Karpas-422 (cell line): ENCODE measurements at regions not wholly inside any gene's neighbourhood (a gene's known extent, or its start where the extent isn't known, plus 50 kb on each side); places are given as distances from the start of the nearest gene placed in this dataset.
"Not testable (repeated sequence)": the region's sequence is repeated elsewhere in the genome, so short reads cannot be mapped to it uniquely, and the experiment has no call there.

ENCODE experiments used
- DNase-seq: peaks from one replicate; pipeline ENCODE4 v3.0.0-alpha.2; 2015
- H2AFZ ChIP-seq: fragments of 200-600 bp; sonication (generic); 2 replicates; pipeline ENCODE4 v1.6.1; 2014; ENCODE audit warnings: antibody characterized with exemption, low read length, mixed read lengths
- H3K27ac ChIP-seq: fragments of 200-600 bp; sonication (generic); 2 replicates; pipeline ENCODE4 v1.5.1; 2014; ENCODE audit warnings: mild to moderate bottlenecking, low read length, moderate library complexity
- H3K27me3 ChIP-seq: fragments of 200-600 bp; sonication (generic); 2 replicates; pipeline ENCODE4 v1.6.1; 2014; ENCODE audit warnings: low read length, mixed read lengths
- H3K36me3 ChIP-seq: fragments of 200-600 bp; sonication (generic); 2 replicates; pipeline ENCODE4 v1.6.1; 2014; ENCODE audit warnings: low read length, mixed read lengths; ENCODE audit not compliant: insufficient read depth
- H3K4me1 ChIP-seq: fragments of 200-600 bp; sonication (generic); 2 replicates; pipeline ENCODE4 v1.6.1; 2014; ENCODE audit warnings: mild to moderate bottlenecking, low read length, mixed read lengths
- H3K4me2 ChIP-seq: fragments of 200-600 bp; sonication (generic); 2 replicates; pipeline ENCODE4 v1.6.1; 2014; ENCODE audit warnings: low read length, low read depth, mild to moderate bottlenecking; ENCODE audit not compliant: poor library complexity, severe bottlenecking
- H3K4me3 ChIP-seq: fragments of 200-600 bp; sonication (generic); 2 replicates; pipeline ENCODE4 v1.5.1; 2014; ENCODE audit warnings: mild to moderate bottlenecking, antibody characterized with exemption, low read length, mixed read lengths
- H3K79me2 ChIP-seq: fragments of 200-600 bp; sonication (generic); 2 replicates; pipeline ENCODE4 v1.6.1; 2014; ENCODE audit warnings: mild to moderate bottlenecking, low read length, mixed read lengths
- H3K9ac ChIP-seq: fragments of 200-600 bp; sonication (generic); 2 replicates; pipeline ENCODE4 v1.6.0; 2014; ENCODE audit warnings: low read length
- H3K9me2 ChIP-seq: fragments of 200-600 bp; sonication (generic), shearing (Covaris generic); replicated peaks from 2 replicates; pipeline ENCODE4 v1.6.0; 2014; ENCODE audit warnings: mild to moderate bottlenecking, low read length, moderate library complexity; ENCODE audit not compliant: insufficient read depth
- H3K9me3 ChIP-seq: fragments of 300-700, 200-600 bp; sonication (generic); 2 replicates; pipeline ENCODE4 v1.6.1; 2014; ENCODE audit warnings: low read length, mixed read lengths
- H4K20me1 ChIP-seq: fragments of 200-600 bp; sonication (generic); 2 replicates; pipeline ENCODE4 v1.6.1; 2014; ENCODE audit warnings: mild to moderate bottlenecking, antibody characterized with exemption, low read length, low read depth; ENCODE audit not compliant: insufficient read depth

DNA sequence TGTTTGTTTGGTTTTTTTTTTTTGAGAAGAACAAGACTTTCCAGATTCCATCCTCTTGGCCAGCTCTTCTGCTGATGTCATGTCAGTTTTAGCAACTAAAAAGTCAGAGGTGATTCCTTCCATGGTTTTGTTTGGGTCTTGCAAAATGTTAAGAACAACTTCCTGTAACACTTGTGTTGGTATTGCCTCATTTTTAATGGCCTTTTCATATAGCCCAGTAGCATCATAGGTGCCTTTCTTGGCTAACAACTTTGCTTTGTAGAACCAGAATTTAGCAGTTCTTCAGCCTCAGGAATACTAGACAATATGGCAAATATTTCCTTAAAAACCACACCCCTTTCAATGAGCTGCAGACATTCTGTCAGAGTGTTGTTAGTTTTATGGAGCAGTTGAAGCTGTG, 99.5 kb upstream of the SIRPG start:
- Histone ChIP-seq H3K9me2 (no peaks in the 10 kb centered on the region), H2AFZ (no peak overlapping the region), H3K79me2 (no peaks in the 10 kb centered on the region), H3K27me3 (no peaks in the 10 kb centered on the region), H3K27ac (no peak overlapping the region), H3K4me1 (peaks cover 11% of the 10 kb centered on the region), H3K9me3 (no peaks in the 10 kb centered on the region), H4K20me1 (no peaks in the 10 kb centered on the region), H3K36me3 (no peaks in the 10 kb centered on the region), H3K4me2 (no peak overlapping the region), H3K9ac (no peak overlapping the region), H3K4me3 (no peak overlapping the region)
- no peak for DNase-seq

DNA sequence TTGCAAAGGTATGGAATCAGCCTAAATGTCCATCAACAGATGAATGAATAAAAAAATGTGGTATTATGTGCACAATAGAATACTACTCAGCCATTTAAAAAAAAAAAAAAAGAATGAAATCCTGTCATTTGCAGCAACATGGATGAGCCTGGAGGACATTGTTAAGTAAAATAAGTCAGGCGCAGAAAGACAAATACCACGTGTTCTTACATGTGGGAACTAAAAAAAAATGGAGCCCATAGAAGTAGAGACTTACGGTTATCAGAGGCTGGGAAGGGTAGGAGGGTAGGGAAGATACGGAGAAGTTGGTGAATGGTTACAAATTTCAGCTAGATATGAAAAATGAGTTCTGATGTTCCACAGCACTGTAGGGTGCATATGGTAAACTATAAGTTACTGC, 97.2 kb upstream of the SIRPG start:
- Histone ChIP-seq H3K4me3 (no peak overlapping the region), H3K4me2 (no peak overlapping the region), H3K9me3 (no peaks in the 10 kb centered on the region), H4K20me1 (no peaks in the 10 kb centered on the region), H3K9ac (no peak overlapping the region), H2AFZ (no peak overlapping the region), H3K27ac (no peak overlapping the region), H3K79me2 (no peaks in the 10 kb centered on the region), H3K4me1 (peaks cover 11% of the 10 kb centered on the region), H3K9me2 (no peaks in the 10 kb centered on the region), H3K36me3 (no peaks in the 10 kb centered on the region), H3K27me3 (no peaks in the 10 kb centered on the region)
- no peak for DNase-seq

GRCh38 chr20:1754306-1754705, 96.7 kb upstream of the SIRPG start:
- Histone ChIP-seq H3K4me3 (no peak overlapping the region), H3K9me2 (no peaks in the 10 kb centered on the region), H3K4me1 (peaks cover 11% of the 10 kb centered on the region), H3K9me3 (no peaks in the 10 kb centered on the region), H3K9ac (no peak overlapping the region), H3K27me3 (no peaks in the 10 kb centered on the region), H3K4me2 (peak overlapping the region; percentile 2), H3K36me3 (no peaks in the 10 kb centered on the region), H4K20me1 (no peaks in the 10 kb centered on the region), H3K79me2 (no peaks in the 10 kb centered on the region), H3K27ac (no peak overlapping the region), H2AFZ (no peak overlapping the region)
- DNase-seq: peak; percentile 46

DNA sequence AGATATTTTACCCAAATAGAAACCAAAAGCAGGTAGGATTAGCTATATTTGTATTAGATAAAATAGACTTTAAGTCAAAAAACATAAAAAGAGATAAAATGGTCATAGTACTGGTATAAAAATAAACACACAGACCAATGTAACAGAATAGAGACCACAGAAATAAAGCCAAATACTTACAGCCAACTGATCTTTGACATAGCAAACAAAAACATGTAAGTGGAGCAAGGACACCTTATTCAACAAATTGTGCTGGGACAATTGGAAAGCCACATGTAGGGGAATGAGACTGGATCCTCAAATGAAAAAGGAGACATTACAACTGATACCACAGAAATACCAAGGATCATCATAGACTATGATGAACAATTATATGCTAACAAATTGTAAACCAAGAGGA, 94.5 kb upstream of the SIRPG start:
- Histone ChIP-seq H3K27me3 (no peaks in the 10 kb centered on the region), H3K9me2 (no peaks in the 10 kb centered on the region), H3K9me3 (no peaks in the 10 kb centered on the region), H3K4me3 (no peak overlapping the region), H4K20me1 (no peaks in the 10 kb centered on the region), H3K4me1 (peaks cover 11% of the 10 kb centered on the region), H3K27ac (no peak overlapping the region), H3K4me2 (no peak overlapping the region), H3K9ac (no peak overlapping the region), H2AFZ (no peak overlapping the region), H3K36me3 (no peaks in the 10 kb centered on the region), H3K79me2 (no peaks in the 10 kb centered on the region)
- DNase-seq: no peak

DNA sequence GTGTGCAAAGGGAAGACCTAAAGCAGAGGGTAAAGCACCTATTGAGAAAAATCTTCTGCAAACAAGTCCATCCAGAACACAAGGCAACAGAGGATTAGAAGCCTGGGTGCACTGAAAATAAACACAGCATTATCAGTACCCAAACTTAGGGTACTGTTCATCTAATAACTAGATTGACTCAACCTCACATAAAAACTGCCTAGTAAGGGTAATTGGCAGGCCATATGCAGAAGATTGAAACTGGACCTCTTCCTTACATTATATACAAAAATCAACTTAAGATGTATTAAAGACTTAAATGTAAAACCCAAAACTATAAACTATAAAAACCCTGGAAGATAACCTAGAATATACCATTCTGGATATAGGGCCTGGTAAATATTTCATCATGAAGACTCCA, 91.2 kb upstream of the SIRPG start:
- H3K27ac ChIP-seq: no peak overlapping the region
- no peaks in the 10 kb centered on the region for H4K20me1 ChIP-seq
- H3K9ac ChIP-seq: no peak overlapping the region
- H3K36me3 ChIP-seq: no peaks in the 10 kb centered on the region
- no peak overlapping the region for H3K4me3 ChIP-seq
- no peak for DNase-seq
- no peaks in the 10 kb centered on the region for H3K79me2 ChIP-seq
- H3K27me3 ChIP-seq: no peaks in the 10 kb centered on the region
- H3K4me1 ChIP-seq: peaks cover 1% of the 10 kb centered on the region
- H3K9me2 ChIP-seq: no peaks in the 10 kb centered on the region
- no peaks in the 10 kb centered on the region for H3K9me3 ChIP-seq
- H3K4me2 ChIP-seq: no peak overlapping the region
- H2AFZ ChIP-seq: no peak overlapping the region

DNA sequence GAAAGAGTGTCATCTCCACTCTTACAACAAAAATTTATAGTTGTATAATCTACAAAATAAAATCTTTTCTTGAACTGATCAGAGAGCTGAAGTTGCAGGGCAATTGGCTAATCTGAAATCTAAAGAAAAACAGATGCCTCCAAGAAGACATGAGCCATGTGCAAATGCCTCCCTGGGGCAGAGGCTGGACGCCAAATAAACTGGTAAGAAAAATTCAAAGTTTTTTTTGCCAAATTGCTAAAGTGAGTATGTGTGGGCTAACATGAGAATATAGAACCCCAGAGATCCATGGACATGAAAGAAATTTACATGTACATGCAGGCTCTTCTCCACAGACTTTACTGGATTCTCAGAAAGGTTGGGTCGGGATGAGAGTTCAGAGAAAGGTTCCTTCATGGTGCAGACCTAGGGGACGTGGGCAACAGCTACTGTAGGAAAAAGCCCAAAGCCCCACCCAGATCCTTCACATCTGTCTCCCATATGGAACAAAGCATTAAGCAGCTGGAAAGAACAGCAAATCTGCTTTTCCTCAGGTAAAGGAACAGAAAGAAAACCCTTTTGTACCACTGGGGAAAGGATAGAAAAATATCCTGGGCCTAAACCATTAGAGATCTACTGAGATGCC, 90.5 kb upstream of the SIRPG start:
- no peak overlapping the region for H2AFZ ChIP-seq
- no peaks in the 10 kb centered on the region for H3K9me3 ChIP-seq
- H3K27me3 ChIP-seq: no peaks in the 10 kb centered on the region
- no peaks in the 10 kb centered on the region for H3K36me3 ChIP-seq
- H3K4me2 ChIP-seq: no peak overlapping the region
- no peak overlapping the region for H3K4me3 ChIP-seq
- H3K9ac ChIP-seq: no peak overlapping the region
- no peak for DNase-seq
- no peaks in the 10 kb centered on the region for H3K79me2 ChIP-seq
- no peak overlapping the region for H3K27ac ChIP-seq
- H4K20me1 ChIP-seq: no peaks in the 10 kb centered on the region
- H3K4me1 ChIP-seq: no peaks in the 10 kb centered on the region
- no peaks in the 10 kb centered on the region for H3K9me2 ChIP-seq

- not testable (repeated sequence) for H2AFZ ChIP-seq, H3K27ac ChIP-seq, H3K9me3 ChIP-seq, H3K9ac ChIP-seq, H3K36me3 ChIP-seq, H3K9me2 ChIP-seq, H3K4me1 ChIP-seq, H4K20me1 ChIP-seq, H3K27me3 ChIP-seq, H3K4me2 ChIP-seq, DNase-seq, H3K4me3 ChIP-seq, H3K79me2 ChIP-seq
Observed at GRCh38 chr20:1742049-1742434, 84.5 kb upstream of the SIRPG start.

DNA sequence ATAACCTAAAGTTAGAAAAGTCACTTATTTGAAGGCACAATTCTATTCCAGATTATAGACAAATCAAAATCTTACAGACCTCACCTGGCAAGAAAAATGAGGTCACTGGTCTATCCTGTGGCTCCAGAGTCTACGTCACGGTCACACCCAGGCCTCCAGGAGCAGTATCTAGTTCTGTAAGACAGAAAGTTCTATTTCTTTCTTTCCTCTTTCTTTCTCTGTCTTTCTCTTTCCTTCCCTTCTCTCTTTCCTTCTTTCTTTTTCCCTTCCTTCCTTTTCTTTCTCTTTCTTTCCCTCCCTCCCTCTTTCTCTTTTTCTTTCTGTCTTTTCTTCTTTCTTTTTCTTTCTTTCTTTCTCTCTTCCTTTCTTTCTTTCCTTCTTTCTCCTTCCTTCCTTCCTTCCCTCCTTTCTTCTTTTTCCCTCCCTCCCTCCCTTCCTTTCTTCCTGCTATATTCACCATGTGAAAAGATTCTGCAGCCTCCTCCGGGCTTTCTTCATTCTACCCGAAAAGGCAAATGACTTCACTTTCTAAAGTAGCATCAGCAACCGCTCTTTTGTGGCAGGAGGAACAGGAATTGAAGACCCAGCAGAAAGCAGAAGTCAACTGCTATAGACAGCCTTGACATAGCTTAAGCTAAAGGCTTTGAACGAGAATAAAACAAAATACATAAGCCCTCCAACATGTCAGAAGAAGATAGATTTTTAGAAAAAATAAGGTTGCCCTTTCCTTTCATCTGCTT, 83.9 kb upstream of the SIRPG start:
- Histone ChIP-seq H3K4me3 (no peak overlapping the region), H3K9me2 (no peaks in the 10 kb centered on the region), H3K27me3 (no peaks in the 10 kb centered on the region), H3K27ac (no peak overlapping the region), H4K20me1 (no peaks in the 10 kb centered on the region), H3K9ac (no peak overlapping the region), H3K79me2 (no peaks in the 10 kb centered on the region), H3K36me3 (no peaks in the 10 kb centered on the region), H3K9me3 (no peaks in the 10 kb centered on the region), H3K4me1 (no peaks in the 10 kb centered on the region), H2AFZ (no peak overlapping the region), H3K4me2 (no peak overlapping the region)
- no peak for DNase-seq
